ENCODE measurements at regions not wholly inside any gene's neighbourhood (a gene's known extent, or its start where the extent isn't known, plus 50 kb on each side); places are given as distances from the start of the nearest gene placed in this dataset.

- TF ChIP-seq, protein P1, sequence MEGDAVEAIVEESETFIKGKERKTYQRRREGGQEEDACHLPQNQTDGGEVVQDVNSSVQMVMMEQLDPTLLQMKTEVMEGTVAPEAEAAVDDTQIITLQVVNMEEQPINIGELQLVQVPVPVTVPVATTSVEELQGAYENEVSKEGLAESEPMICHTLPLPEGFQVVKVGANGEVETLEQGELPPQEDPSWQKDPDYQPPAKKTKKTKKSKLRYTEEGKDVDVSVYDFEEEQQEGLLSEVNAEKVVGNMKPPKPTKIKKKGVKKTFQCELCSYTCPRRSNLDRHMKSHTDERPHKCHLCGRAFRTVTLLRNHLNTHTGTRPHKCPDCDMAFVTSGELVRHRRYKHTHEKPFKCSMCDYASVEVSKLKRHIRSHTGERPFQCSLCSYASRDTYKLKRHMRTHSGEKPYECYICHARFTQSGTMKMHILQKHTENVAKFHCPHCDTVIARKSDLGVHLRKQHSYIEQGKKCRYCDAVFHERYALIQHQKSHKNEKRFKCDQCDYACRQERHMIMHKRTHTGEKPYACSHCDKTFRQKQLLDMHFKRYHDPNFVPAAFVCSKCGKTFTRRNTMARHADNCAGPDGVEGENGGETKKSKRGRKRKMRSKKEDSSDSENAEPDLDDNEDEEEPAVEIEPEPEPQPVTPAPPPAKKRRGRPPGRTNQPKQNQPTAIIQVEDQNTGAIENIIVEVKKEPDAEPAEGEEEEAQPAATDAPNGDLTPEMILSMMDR (IDR thresholded peaks at IDR 0.05; ENCODE audit: low read depth, low read length), result no peak
- DNase-seq (ENCODE audit: low read depth, low spot score), result no peak
- H3K4me3 ChIP-seq (ENCODE audit: low read depth, low read length), result no peak overlapping the region
- in situ Hi-C loops (cut with HindIII; ENCODE audit: low sequenced_read_pairs), result no loop called here
Measured at GRCh38 chr16:79434092-79434491, 166.4 kb downstream of the MAF start.

DNA sequence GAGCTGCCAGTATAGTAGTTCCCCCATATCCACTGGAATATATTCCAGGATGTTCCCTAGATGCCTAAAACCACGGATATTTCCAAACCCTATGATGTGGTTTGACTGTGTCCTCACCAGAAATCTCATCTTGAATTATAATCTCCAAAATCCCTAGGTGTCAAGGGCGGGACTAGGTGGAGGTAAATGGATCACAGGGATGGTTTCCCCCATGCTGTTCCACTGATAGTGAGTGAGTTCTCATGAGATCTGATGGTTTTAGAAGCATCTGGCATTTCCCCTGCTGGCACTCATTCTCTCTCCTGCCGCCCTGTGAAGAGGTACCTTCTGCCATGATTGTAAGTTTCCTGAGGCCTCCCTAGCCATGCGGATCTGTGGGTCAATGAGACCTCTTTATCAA lies 168.6 kb downstream of the MAF start:
- in situ Hi-C loops (cut with HindIII; ENCODE audit: low sequenced_read_pairs), result no loop called here
- H3K4me3 ChIP-seq (ENCODE audit: low read depth, low read length), result no peak overlapping the region
- TF ChIP-seq, protein P1 (IDR thresholded peaks at IDR 0.05; ENCODE audit: low read depth, low read length), result no peak
- DNase-seq (ENCODE audit: low read depth, low spot score), result no peak

GRCh38 chr16:79430191-79430678 lies 170.3 kb downstream of the MAF start:
- H3K4me3 ChIP-seq (ENCODE audit: low read depth, low read length), result no peak overlapping the region
- no peak for DNase-seq (ENCODE audit: low read depth, low spot score)
- in situ Hi-C loops (cut with HindIII; ENCODE audit: low sequenced_read_pairs), result no loop called here
- TF ChIP-seq, protein P1 (IDR thresholded peaks at IDR 0.05; ENCODE audit: low read depth, low read length), result no peak

GRCh38 chr16:79429381-79430190 lies 171.0 kb downstream of the MAF start:
- no peak for DNase-seq (ENCODE audit: low read depth, low spot score)
- TF ChIP-seq, protein P1 (IDR thresholded peaks at IDR 0.05; ENCODE audit: low read depth, low read length), result no peak
- in situ Hi-C loops (cut with HindIII; ENCODE audit: low sequenced_read_pairs), result no loop called here
- no peak overlapping the region for H3K4me3 ChIP-seq (ENCODE audit: low read depth, low read length)

DNA sequence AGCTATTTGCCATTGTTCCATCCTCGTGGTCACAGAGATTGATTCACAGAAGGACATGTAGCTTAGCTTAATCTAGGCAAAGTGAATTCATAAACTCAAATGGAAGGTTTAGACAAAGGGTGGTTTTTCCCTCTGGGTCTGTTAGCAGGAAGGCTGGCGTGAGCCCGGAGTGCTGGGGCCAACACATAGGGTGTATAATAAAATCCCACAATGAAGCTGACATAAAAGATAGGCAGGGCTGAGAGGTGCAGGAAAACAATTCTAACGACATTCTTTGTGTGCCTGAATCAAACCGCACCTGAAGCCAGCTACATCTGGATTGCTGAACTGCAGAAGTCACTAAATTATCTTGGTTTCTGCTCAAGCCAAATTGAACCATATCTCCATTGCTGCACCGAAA lies 173.9 kb downstream of the MAF start:
- in situ Hi-C loops (cut with HindIII; ENCODE audit: low sequenced_read_pairs), result no loop called here
- TF ChIP-seq, protein P1 (IDR thresholded peaks at IDR 0.05; ENCODE audit: low read depth, low read length), result no peak
- DNase-seq (ENCODE audit: low read depth, low spot score), result no peak
- no peak overlapping the region for H3K4me3 ChIP-seq (ENCODE audit: low read depth, low read length)

DNA sequence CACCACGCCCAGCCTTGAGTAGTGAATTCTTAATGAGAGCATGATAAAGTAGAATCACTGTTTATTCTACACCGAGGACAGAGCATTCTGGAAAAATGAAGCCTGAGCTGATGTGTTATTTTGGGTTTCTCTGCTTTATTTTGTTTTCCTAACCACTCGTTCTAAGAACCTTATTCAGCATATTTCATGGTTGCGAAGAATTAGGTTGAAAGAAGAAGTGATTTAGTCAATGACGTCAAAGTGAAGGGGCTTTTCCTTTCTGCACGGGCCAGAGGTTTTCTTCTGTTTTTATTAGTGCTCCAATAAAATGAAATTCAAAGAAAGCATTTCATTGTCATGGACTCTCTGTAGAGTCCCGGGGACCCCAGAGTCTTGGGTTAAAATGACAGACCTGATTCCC lies 178.5 kb downstream of the MAF start:
- DNase-seq (ENCODE audit: low read depth, low spot score), result no peak
- TF ChIP-seq, protein P1 (IDR thresholded peaks at IDR 0.05; ENCODE audit: low read depth, low read length), result no peak
- in situ Hi-C loops (cut with HindIII; ENCODE audit: low sequenced_read_pairs), result no loop called here
- H3K4me3 ChIP-seq (ENCODE audit: low read depth, low read length), result no peak overlapping the region
